Tibial nerve (tissue), 4 donors: ENCODE measurements at regions not wholly inside any gene's neighbourhood (a gene's known extent, or its start where the extent isn't known, plus 50 kb on each side); places are given as distances from the start of the nearest gene placed in this dataset.
"Not testable (repeated sequence)": the region's sequence is repeated elsewhere in the genome, so short reads cannot be mapped to it uniquely, and the experiment has no call there.

Source experiments
- DNase-seq, 2 donors: peaks; one replicate each; pipeline ENCODE4 v3.0.0-alpha.2; 2019; ENCODE audit warnings: low spot score in 2 of 2
- H3K27ac ChIP-seq, 4 donors: fragments of 200-600 bp; sonication (generic) in 3 of 4; one replicate each; pipeline ENCODE4 v1.5.1; 2017 to 2019; ENCODE audit warnings: mild to moderate bottlenecking in 1 of 4
- H3K27me3 ChIP-seq, 2 donors: fragments of 200-600 bp; sonication (generic) in 1 of 2; one replicate each; pipeline versions ENCODE4 v1.5.1 to v1.6.0; 2017 to 2019
- H3K36me3 ChIP-seq, 3 donors: fragments of 200-600 bp; sonication (generic); one replicate each; pipeline ENCODE4 v1.5.1; 2018 to 2019
- H3K4me1 ChIP-seq, 4 donors: fragments of 200-600 bp; sonication (generic) in 3 of 4; one replicate each; pipeline ENCODE4 v1.5.1; 2017 to 2019
- H3K4me3 ChIP-seq, 4 donors: fragments of 200-600 bp; sonication (generic) in 3 of 4; one replicate each; pipeline ENCODE4 v1.5.1; 2017 to 2019; ENCODE audit warnings: mild to moderate bottlenecking in 1 of 4, moderate library complexity in 1 of 4
- H3K9me3 ChIP-seq, 4 donors: fragments of 200-600 bp; sonication (generic) in 3 of 4; one replicate each; pipeline ENCODE4 v1.5.1; 2017 to 2019
- CTCF ChIP-seq, 5 experiments: fragments of 200-600 bp in 3 of 5; fragments of 450-650 bp in 2 of 5; sonication (generic) in 3 of 5; IDR thresholded peaks; one replicate each; pipeline ENCODE4 v1.5.1; 2016 to 2019; ENCODE audit warnings: antibody characterized with exemption in 5 of 5, mild to moderate bottlenecking in 3 of 5, moderate library complexity in 2 of 5
- EP300 ChIP-seq, 2 donors: sonication (generic); formaldehyde crosslinking; IDR thresholded peaks; one replicate each; pipeline ENCODE4 v1.6.1; 2017; ENCODE audit warnings: antibody characterized with exemption in 2 of 2, mild to moderate bottlenecking in 1 of 2
- POLR2A ChIP-seq, 2 donors: fragments of 450-650 bp; IDR thresholded peaks; one replicate each; pipeline ENCODE4 v1.6.1; 2017; ENCODE audit warnings: antibody characterized with exemption in 2 of 2, mild to moderate bottlenecking in 2 of 2, moderate library complexity in 2 of 2
- WGBS, 2 donors: methylation state at CpG; one replicate each; pipeline ENCODE4 v1.1.5; 2018; 5-methylcytosine and 5-hydroxymethylcytosine counted together

GRCh38 chr7:148500978-148501377, 89.6 kb upstream of the C7orf33 start:
- Histone ChIP-seq H3K9me3 (no peaks in the 10 kb centered on the region), H3K27me3 (peaks cover 0 to 37% of the 10 kb centered on the region in 2 donors), H3K4me3 (no peak overlapping the region), H3K27ac (no peak overlapping the region), H3K4me1 (peaks cover 0 to 3% (median 0%) of the 10 kb centered on the region in 4 donors), H3K36me3 (no peaks in the 10 kb centered on the region)
- no peak for DNase-seq
- TF ChIP-seq POLR2A (IDR thresholded peaks at IDR 0.05) (no peak), CTCF (IDR thresholded peaks at IDR 0.05) (no peak), EP300 (IDR thresholded peaks at IDR 0.05) (no peak)
- WGBS, 2 donors = 69 to 75% methylated on average over 9 of the region's 9 CpGs

GRCh38 chr7:148503900-148504487, 86.6 kb upstream of the C7orf33 start:
- peak in 1 of 2 donors; percentile 33 for DNase-seq
- Histone ChIP-seq H3K9me3 (no peaks in the 10 kb centered on the region), H3K27me3 (peaks cover 0 to 28% of the 10 kb centered on the region in 2 donors), H3K27ac (no peak overlapping the region), H3K36me3 (no peaks in the 10 kb centered on the region), H3K4me1 (peaks cover 0 to 3% (median 0%) of the 10 kb centered on the region in 4 donors), H3K4me3 (no peak overlapping the region)
- TF ChIP-seq POLR2A (IDR thresholded peaks at IDR 0.05) (no peak), CTCF (IDR thresholded peaks at IDR 0.05) (peak; percentile 63 to 75 (median 67))
- 28 to 29% methylated on average over 3 of the region's 3 CpGs for WGBS, 2 donors

- Histone ChIP-seq H3K27ac (no peak overlapping the region), H3K27me3 (peaks cover 0 to 13% of the 10 kb centered on the region in 2 donors), H3K36me3 (no peaks in the 10 kb centered on the region), H3K4me1 (peaks cover 0 to 3% (median 0%) of the 10 kb centered on the region in 4 donors), H3K4me3 (no peak overlapping the region), H3K9me3 (no peaks in the 10 kb centered on the region)
- WGBS, 2 donors = 64 to 70% methylated on average over 7 of the region's 7 CpGs
- DNase-seq = no peak
- no peak for TF ChIP-seq POLR2A (IDR thresholded peaks at IDR 0.05)
- TF ChIP-seq EP300 (IDR thresholded peaks at IDR 0.05) = no peak
- TF ChIP-seq CTCF (IDR thresholded peaks at IDR 0.05) = no peak
These were observed 84.8 kb upstream of the C7orf33 start for GRCh38 chr7:148505645-148506375.

- not testable (repeated sequence) for H3K27me3 ChIP-seq, H3K27ac ChIP-seq, DNase-seq, H3K9me3 ChIP-seq, H3K4me1 ChIP-seq, H3K36me3 ChIP-seq, H3K4me3 ChIP-seq
- 85 to 89% methylated on average over 7 of the region's 7 CpGs for WGBS, 2 donors
These were observed 83.4 kb upstream of the C7orf33 start for GRCh38 chr7:148507064-148507573.

GRCh38 chr7:148507787-148508186, 82.8 kb upstream of the C7orf33 start:
- no peaks in the 10 kb centered on the region for H3K9me3 ChIP-seq
- H3K27me3 ChIP-seq = no peaks in the 10 kb centered on the region
- H3K4me3 ChIP-seq = no peak overlapping the region
- H3K4me1 ChIP-seq = peaks cover 0 to 3% (median 0%) of the 10 kb centered on the region in 4 donors
- no peak overlapping the region for H3K27ac ChIP-seq
- DNase-seq = no peak
- H3K36me3 ChIP-seq = no peaks in the 10 kb centered on the region
- WGBS, 2 donors = 86 to 90% methylated on average over 7 of the region's 7 CpGs
- TF ChIP-seq POLR2A (IDR thresholded peaks at IDR 0.05) (no peak), EP300 (IDR thresholded peaks at IDR 0.05) (no peak), CTCF (IDR thresholded peaks at IDR 0.05) (no peak)
